ENCODE measurements at regions not wholly inside any gene's neighbourhood (a gene's known extent, or its start where the extent isn't known, plus 50 kb on each side); places are given as distances from the start of the nearest gene placed in this dataset.
"Not testable (repeated sequence)": the region's sequence is repeated elsewhere in the genome, so short reads cannot be mapped to it uniquely, and the experiment has no call there.

DNA sequence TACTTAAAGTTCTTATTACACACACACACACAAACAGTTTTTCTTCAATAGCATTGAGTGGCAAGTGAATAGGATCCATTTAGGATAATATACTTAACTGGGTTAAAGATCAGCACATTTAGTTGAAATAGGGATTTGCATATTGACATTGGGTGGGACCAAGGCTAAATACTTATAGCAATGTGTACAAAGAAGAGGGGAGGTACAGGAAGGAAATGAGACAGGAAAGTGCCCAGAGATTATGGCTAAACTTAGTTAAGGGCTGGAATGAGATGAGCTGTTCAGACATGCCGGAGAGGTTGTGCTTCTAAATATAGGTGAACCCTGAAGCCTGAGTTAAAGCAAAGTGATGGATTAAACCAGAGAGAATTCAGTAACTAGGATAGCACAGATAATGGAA is 95.1 kb downstream of the LSMEM1 start:
- DNase-seq (ENCODE audit: insufficient read length, low spot score) (no peak), FAIRE-seq (no peak)
- TF ChIP-seq POLR2A (IDR thresholded peaks at IDR 0.05; ENCODE audit: low read depth, low read length) = no peak

DNA sequence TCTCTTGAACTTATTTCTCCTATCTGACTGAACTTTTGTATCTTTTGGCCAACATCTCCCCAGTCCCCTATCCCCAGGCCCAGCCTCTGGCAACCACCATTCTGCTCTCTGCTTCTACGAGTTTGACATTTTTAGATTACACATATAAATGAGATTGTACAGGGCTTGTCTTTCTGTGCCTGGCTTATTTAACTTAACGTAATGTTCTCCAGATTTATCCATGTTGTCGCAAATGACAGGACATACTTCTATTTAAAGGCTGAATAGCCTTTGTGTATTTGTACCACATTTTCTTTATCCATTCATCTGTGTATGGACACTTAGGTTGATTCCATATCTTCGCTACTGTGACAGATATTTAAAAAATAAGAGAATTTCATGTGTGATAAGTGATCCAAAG is 98.6 kb downstream of the LSMEM1 start:
- TF ChIP-seq POLR2A (IDR thresholded peaks at IDR 0.05; ENCODE audit: low read depth, low read length) = no peak
- DNase-seq (ENCODE audit: insufficient read length, low spot score) = no peak
- no peak for FAIRE-seq

- FAIRE-seq = no peak
- DNase-seq (ENCODE audit: insufficient read length, low spot score) = no peak
- no peak for TF ChIP-seq POLR2A (IDR thresholded peaks at IDR 0.05; ENCODE audit: low read depth, low read length)
These were observed 100.1 kb downstream of the LSMEM1 start for GRCh38 chr7:112580717-112581435.

DNA sequence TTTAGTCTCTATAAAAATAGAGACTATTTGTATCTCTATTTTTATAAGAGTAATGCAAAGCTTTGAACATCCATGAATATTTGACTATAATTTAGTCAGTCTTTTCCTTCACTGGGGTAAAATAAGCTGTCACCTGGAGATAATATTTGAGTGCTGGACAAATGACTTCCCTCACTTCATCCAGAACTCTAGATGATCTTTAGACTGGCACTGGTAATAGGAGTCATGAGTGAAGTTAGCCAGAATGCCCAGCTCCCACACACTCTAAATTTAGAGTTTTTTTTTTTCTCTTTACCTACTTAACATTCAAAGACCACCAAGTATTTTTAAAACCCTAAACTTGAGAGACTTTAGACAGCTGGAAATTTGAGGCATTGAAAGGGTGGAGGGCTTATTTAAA is 100.7 kb downstream of the LSMEM1 start:
- no peak for TF ChIP-seq POLR2A (IDR thresholded peaks at IDR 0.05; ENCODE audit: low read depth, low read length)
- FAIRE-seq = no peak

DNA sequence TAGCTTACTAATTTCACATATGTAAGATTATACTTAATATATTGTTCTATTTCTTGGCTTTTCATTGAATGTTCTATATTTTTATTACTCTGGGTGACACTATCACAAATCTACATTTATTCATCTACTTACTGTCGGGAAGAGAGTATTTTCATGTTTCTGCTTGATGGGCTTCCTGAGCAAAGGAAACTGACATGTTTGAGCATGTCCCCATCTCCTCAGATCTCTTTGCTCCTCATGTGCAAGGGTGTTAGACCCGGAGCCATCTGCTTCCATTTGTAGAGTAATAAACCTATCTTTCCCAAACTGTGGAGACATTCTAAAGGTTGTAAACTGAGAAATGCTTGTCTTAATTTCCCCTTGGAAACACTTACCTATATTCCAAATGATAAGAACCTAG is 103.5 kb downstream of the LSMEM1 start:
- FAIRE-seq (no peak), DNase-seq (ENCODE audit: insufficient read length, low spot score) (no peak)
- no peak for TF ChIP-seq POLR2A (IDR thresholded peaks at IDR 0.05; ENCODE audit: low read depth, low read length)

More for the DNA sequence above, 100.7 kb downstream of the LSMEM1 start:
- DNase-seq (ENCODE audit: insufficient read length, low spot score) = no peak

GRCh38 chr7:112587504-112587903 is 106.7 kb downstream of the LSMEM1 start:
- no peak for DNase-seq (ENCODE audit: insufficient read length, low spot score)
- no peak for FAIRE-seq
- no peak for TF ChIP-seq POLR2A (IDR thresholded peaks at IDR 0.05; ENCODE audit: low read depth, low read length)

GRCh38 chr7:112592565-112593263 is 111.9 kb downstream of the LSMEM1 start:
- not testable (repeated sequence) for FAIRE-seq; DNase-seq (ENCODE audit: insufficient read length, low spot score)

DNA sequence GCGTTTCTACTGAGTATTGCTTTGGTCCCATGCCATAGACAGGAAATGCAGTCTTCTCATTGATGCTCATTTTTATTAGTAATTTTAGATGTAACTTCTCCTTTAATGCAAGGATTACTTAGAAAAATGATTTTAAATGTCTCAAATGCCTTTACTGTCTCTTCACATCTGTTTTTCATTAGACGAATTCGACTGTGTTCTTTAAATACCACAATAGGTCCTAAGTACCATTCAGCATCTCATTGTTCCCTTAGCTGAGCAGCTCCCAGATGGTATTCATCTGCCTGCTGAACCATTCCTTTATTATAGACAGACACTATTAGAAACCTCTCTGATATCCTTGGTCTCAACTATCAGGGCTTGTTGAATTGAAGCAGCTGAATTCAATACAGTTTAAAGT is 113.6 kb downstream of the LSMEM1 start:
- TF ChIP-seq POLR2A (IDR thresholded peaks at IDR 0.05; ENCODE audit: low read depth, low read length) = no peak
- DNase-seq (ENCODE audit: insufficient read length, low spot score) (no peak), FAIRE-seq (no peak)

- DNase-seq (ENCODE audit: insufficient read length, low spot score) (no peak), FAIRE-seq (no peak)
- TF ChIP-seq POLR2A (IDR thresholded peaks at IDR 0.05; ENCODE audit: low read depth, low read length) = no peak
These were observed 115.5 kb downstream of the LSMEM1 start for GRCh38 chr7:112596260-112596659.

GRCh38 chr7:112596981-112597380 is 116.2 kb downstream of the LSMEM1 start:
- no peak for DNase-seq (ENCODE audit: insufficient read length, low spot score)
- no peak for FAIRE-seq
- no peak for TF ChIP-seq POLR2A (IDR thresholded peaks at IDR 0.05; ENCODE audit: low read depth, low read length)

- no peak for FAIRE-seq
- DNase-seq (ENCODE audit: insufficient read length, low spot score) = no peak
- no peak for TF ChIP-seq POLR2A (IDR thresholded peaks at IDR 0.05; ENCODE audit: low read depth, low read length)
These were observed 122.9 kb downstream of the LSMEM1 start for GRCh38 chr7:112603673-112604072.

DNA sequence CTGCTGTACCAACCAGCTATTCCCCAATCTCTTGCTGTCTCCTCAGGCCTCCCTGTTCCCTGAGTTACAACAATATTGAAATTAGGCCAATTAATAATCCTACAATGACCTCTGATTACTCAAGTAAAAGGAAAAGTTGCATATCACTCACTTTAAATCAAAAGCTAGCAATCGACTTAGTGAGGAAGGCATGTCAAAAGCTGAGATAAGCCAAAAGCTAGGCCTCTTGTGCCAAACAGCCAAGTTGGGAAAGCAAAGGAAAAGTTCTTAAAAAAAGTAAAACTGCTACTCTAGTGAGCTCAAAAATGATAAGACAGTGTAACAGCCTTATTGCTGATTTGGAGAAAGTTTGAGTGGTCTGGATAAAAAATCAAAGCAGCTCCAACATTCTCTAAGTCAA is 129.8 kb downstream of the LSMEM1 start:
- FAIRE-seq (no peak), DNase-seq (ENCODE audit: insufficient read length, low spot score) (no peak)
- no peak for TF ChIP-seq POLR2A (IDR thresholded peaks at IDR 0.05; ENCODE audit: low read depth, low read length)

DNA sequence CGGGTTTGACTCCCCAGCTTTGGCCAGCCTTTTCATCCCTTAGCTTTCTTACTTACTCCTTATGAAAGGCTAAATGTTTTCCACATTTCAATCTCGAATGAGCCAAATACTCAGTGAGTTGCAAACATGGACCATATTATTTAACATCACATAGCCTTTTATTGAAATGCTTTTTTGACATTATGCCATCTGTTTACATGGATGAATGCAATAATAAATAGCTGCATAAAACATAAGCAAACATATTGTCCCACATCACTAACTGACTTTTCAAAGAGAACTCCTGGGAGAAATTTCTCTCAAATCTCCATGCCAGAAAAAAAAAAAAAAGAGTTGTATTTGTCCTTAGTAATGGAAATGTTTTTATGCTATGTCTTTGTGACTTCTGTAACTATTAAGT is 134.9 kb downstream of the LSMEM1 start:
- TF ChIP-seq POLR2A (IDR thresholded peaks at IDR 0.05; ENCODE audit: low read depth, low read length) = no peak
- DNase-seq (ENCODE audit: insufficient read length, low spot score) = no peak
- no peak for FAIRE-seq

GRCh38 chr7:112616295-112616694 is 135.5 kb downstream of the LSMEM1 start:
- no peak for TF ChIP-seq POLR2A (IDR thresholded peaks at IDR 0.05; ENCODE audit: low read depth, low read length)
- no peak for FAIRE-seq

DNA sequence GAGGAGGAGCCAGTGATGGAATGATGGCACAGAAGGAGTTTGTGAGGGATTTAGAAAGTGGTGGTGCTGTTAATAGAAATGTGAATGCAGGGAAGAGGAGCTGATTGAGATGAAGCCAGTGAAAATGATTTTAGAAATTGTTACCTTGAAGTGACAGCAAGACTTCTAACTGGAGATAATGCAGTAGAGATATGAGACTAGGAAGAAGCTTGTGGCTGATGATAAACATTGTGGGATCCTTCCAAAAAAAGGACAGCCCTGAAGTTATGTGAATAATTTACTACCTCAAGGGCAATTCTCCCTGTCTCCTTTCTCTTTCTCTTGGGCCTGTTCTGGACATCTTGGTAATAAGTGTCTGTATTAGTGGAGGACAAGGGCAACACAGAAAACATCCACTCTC is 138.6 kb downstream of the LSMEM1 start:
- DNase-seq (ENCODE audit: insufficient read length, low spot score) (no peak), FAIRE-seq (no peak)
- TF ChIP-seq POLR2A (IDR thresholded peaks at IDR 0.05; ENCODE audit: low read depth, low read length) = no peak

More at GRCh38 chr7:112616295-112616694, 135.5 kb downstream of the LSMEM1 start:
- DNase-seq (ENCODE audit: insufficient read length, low spot score) = no peak
